ENCODE measurements at regions not wholly inside any gene's neighbourhood (a gene's known extent, or its start where the extent isn't known, plus 50 kb on each side); places are given as distances from the start of the nearest gene placed in this dataset.

- TF ChIP-seq, protein P1, sequence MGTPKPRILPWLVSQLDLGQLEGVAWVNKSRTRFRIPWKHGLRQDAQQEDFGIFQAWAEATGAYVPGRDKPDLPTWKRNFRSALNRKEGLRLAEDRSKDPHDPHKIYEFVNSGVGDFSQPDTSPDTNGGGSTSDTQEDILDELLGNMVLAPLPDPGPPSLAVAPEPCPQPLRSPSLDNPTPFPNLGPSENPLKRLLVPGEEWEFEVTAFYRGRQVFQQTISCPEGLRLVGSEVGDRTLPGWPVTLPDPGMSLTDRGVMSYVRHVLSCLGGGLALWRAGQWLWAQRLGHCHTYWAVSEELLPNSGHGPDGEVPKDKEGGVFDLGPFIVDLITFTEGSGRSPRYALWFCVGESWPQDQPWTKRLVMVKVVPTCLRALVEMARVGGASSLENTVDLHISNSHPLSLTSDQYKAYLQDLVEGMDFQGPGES (IDR thresholded peaks at IDR 0.05; ENCODE audit: low read depth, low read length), result no peak
- no peak for TF ChIP-seq RXRA (IDR thresholded peaks at IDR 0.05; ENCODE audit: borderline replicate concordance, low read depth)
- no peak for TF ChIP-seq SIN3A (IDR thresholded peaks at IDR 0.05; ENCODE audit: borderline replicate concordance, low read depth, low read length)
- no peak for TF ChIP-seq FOSL2 (IDR thresholded peaks at IDR 0.05; ENCODE audit: borderline replicate concordance, low read depth)
- TF ChIP-seq, protein P2, sequence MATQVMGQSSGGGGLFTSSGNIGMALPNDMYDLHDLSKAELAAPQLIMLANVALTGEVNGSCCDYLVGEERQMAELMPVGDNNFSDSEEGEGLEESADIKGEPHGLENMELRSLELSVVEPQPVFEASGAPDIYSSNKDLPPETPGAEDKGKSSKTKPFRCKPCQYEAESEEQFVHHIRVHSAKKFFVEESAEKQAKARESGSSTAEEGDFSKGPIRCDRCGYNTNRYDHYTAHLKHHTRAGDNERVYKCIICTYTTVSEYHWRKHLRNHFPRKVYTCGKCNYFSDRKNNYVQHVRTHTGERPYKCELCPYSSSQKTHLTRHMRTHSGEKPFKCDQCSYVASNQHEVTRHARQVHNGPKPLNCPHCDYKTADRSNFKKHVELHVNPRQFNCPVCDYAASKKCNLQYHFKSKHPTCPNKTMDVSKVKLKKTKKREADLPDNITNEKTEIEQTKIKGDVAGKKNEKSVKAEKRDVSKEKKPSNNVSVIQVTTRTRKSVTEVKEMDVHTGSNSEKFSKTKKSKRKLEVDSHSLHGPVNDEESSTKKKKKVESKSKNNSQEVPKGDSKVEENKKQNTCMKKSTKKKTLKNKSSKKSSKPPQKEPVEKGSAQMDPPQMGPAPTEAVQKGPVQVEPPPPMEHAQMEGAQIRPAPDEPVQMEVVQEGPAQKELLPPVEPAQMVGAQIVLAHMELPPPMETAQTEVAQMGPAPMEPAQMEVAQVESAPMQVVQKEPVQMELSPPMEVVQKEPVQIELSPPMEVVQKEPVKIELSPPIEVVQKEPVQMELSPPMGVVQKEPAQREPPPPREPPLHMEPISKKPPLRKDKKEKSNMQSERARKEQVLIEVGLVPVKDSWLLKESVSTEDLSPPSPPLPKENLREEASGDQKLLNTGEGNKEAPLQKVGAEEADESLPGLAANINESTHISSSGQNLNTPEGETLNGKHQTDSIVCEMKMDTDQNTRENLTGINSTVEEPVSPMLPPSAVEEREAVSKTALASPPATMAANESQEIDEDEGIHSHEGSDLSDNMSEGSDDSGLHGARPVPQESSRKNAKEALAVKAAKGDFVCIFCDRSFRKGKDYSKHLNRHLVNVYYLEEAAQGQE (IDR thresholded peaks at IDR 0.05; ENCODE audit: low read depth, low read length), result no peak
Measured at GRCh38 chr5:116358911-116359418, 215.7 kb downstream of the SEMA6A start (continued).

- H4K20me1 ChIP-seq (ENCODE audit: insufficient read depth), result no peaks in the 10 kb centered on the region
- H3K9me3 ChIP-seq, result no peaks in the 10 kb centered on the region
- ChIA-PET CTCF (no interaction called here), POLR2A (no interaction called here)
- no peaks in the 10 kb centered on the region for H3K27me3 ChIP-seq (ENCODE audit: insufficient read depth)
- H3K9ac ChIP-seq, result no peak overlapping the region
- TF ChIP-seq MXI1 (IDR thresholded peaks at IDR 0.05; ENCODE audit: low read depth, low read length) (no peak), CHD2 (IDR thresholded peaks at IDR 0.05; ENCODE audit: low read length, partially characterized antibody) (no peak), FOXM1 (IDR thresholded peaks at IDR 0.05; ENCODE audit: low read depth) (no peak), SMC3 (IDR thresholded peaks at IDR 0.05; ENCODE audit: low read depth, low read length) (no peak), RXRA (IDR thresholded peaks at IDR 0.05; ENCODE audit: borderline replicate concordance, low read depth) (no peak), SIN3A (IDR thresholded peaks at IDR 0.05; ENCODE audit: borderline replicate concordance, low read depth, low read length) (no peak), RCOR1 (IDR thresholded peaks at IDR 0.05; ENCODE audit: low read length) (no peak), TEAD4 (IDR thresholded peaks at IDR 0.05; ENCODE audit: borderline replicate concordance, insufficient read depth) (no peak), TCF12 (IDR thresholded peaks at IDR 0.05) (no peak), GATA2 (CRISPR knock-in tag; IDR thresholded peaks at IDR 0.05) (no peak), POLR2AphosphoS5 (IDR thresholded peaks at IDR 0.05; ENCODE audit: low read depth, low read length) (no peak), TAF1 (IDR thresholded peaks at IDR 0.05; ENCODE audit: borderline replicate concordance, low read depth, low read length) (no peak), FOSL2 (IDR thresholded peaks at IDR 0.05; ENCODE audit: borderline replicate concordance, low read depth) (no peak), MEF2A (IDR thresholded peaks at IDR 0.05; ENCODE audit: borderline replicate concordance, low read depth) (no peak), JUND (IDR thresholded peaks at IDR 0.05) (no peak), YY1 (IDR thresholded peaks at IDR 0.05; ENCODE audit: low read depth) (no peak)
- TF ChIP-seq, protein P3, sequence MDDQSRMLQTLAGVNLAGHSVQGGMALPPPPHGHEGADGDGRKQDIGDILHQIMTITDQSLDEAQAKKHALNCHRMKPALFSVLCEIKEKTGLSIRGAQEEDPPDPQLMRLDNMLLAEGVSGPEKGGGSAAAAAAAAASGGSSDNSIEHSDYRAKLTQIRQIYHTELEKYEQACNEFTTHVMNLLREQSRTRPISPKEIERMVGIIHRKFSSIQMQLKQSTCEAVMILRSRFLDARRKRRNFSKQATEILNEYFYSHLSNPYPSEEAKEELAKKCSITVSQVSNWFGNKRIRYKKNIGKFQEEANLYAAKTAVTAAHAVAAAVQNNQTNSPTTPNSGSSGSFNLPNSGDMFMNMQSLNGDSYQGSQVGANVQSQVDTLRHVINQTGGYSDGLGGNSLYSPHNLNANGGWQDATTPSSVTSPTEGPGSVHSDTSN (IDR thresholded peaks at IDR 0.05), result no peak
- TF ChIP-seq, protein P4, sequence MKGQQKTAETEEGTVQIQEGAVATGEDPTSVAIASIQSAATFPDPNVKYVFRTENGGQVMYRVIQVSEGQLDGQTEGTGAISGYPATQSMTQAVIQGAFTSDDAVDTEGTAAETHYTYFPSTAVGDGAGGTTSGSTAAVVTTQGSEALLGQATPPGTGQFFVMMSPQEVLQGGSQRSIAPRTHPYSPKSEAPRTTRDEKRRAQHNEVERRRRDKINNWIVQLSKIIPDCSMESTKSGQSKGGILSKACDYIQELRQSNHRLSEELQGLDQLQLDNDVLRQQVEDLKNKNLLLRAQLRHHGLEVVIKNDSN (IDR thresholded peaks at IDR 0.05; ENCODE audit: borderline replicate concordance, low read depth), result no peak
- TF ChIP-seq, protein P1 (IDR thresholded peaks at IDR 0.05; ENCODE audit: low read depth, low read length), result no peak
- no peak overlapping the region for H2AFZ ChIP-seq (ENCODE audit: low read depth)
- H3K9me2 ChIP-seq, result no peaks in the 10 kb centered on the region
- H3K4me2 ChIP-seq, result no peak overlapping the region
- H3K4me3 ChIP-seq (ENCODE audit: low read depth in 2 of 2, low read length in 1 of 2), result no peak overlapping the region
- DNase-seq, result no peak
- H3K36me3 ChIP-seq (replicated peaks in 1 of 2; ENCODE audit: control insufficient read depth in 1 of 2, insufficient read depth in 2 of 2, low read length in 1 of 2), result no peaks in the 10 kb centered on the region
- peaks cover 0 to 14% of the 10 kb centered on the region in 2 experiments; a peak in 2 of 4 replicates for H3K4me1 ChIP-seq (ENCODE audit: control insufficient read depth in 1 of 2, insufficient read depth in 2 of 2, low read depth in 1 of 2, low read length in 1 of 2)
- H3F3A ChIP-seq (replicated peaks; ENCODE audit: insufficient read depth), result no peaks in the 10 kb centered on the region
- no peak overlapping the region for H3K27ac ChIP-seq (ENCODE audit: low read depth in 2 of 2, low read length in 1 of 2)
- no peaks in the 10 kb centered on the region for H3K79me2 ChIP-seq (ENCODE audit: insufficient read depth)
Measured at GRCh38 chr5:116358015-116358523, 216.6 kb downstream of the SEMA6A start.

Measured in SK-N-SH (cell line).